HepG2 (cell line): ENCODE measurements at regions not wholly inside any gene's neighbourhood (a gene's known extent, or its start where the extent isn't known, plus 50 kb on each side); places are given as distances from the start of the nearest gene placed in this dataset.

Experiments
- ATF6 ChIP-seq: sonication (generic); formaldehyde crosslinking; conservative IDR thresholded peaks from 2 replicates; pipeline ENCODE4 v1.4.0; 2020; ENCODE audit warnings: missing genetic modification reagents
- CTCF ChIP-seq: sonication (generic); formaldehyde crosslinking; IDR thresholded peaks from 2 replicates; pipeline ENCODE4 v1.5.0; 2020; ENCODE audit warnings: mild to moderate bottlenecking, missing genetic modification reagents, moderate library complexity
- GLI4 ChIP-seq: sonication (generic); formaldehyde crosslinking; IDR thresholded peaks from 2 replicates; pipeline ENCODE4 v1.5.1; 2020; ENCODE audit warnings: missing genetic modification reagents, mild to moderate bottlenecking, moderate library complexity, borderline replicate concordance
- HDAC6 ChIP-seq: fragments of 200-600 bp; sonication (generic); IDR thresholded peaks from 2 replicates; pipeline ENCODE4 v1.7.0; 2017; ENCODE audit warnings: mild to moderate bottlenecking, antibody characterized with exemption, low read length, low read depth
- KLF15 ChIP-seq: sonication (generic); formaldehyde crosslinking; IDR thresholded peaks from 2 replicates; pipeline ENCODE4 v1.8.1; 2023; ENCODE audit warnings: borderline replicate concordance, mild to moderate bottlenecking, inconsistent platforms, missing genetic modification reagents, mixed read lengths
- MYC ChIP-seq: sonication (generic); formaldehyde crosslinking; IDR thresholded peaks from 2 replicates; pipeline ENCODE4 v1.9.0; 2021; ENCODE audit warnings: missing genetic modification reagents, borderline replicate concordance
- SIN3A ChIP-seq: IDR thresholded peaks from 2 replicates; pipeline ENCODE4 v1.6.1; 2011; ENCODE audit warnings: low read depth, mild to moderate bottlenecking, control low read depth, low read length, borderline replicate concordance
- SMAD1 ChIP-seq: sonication (generic); formaldehyde crosslinking; IDR thresholded peaks from 2 replicates; pipeline ENCODE4 v1.4.0; 2020; ENCODE audit warnings: missing genetic modification reagents, low read depth, mild to moderate bottlenecking, borderline replicate concordance
- ZNF678 ChIP-seq: sonication (generic); formaldehyde crosslinking; IDR thresholded peaks from 2 replicates; pipeline ENCODE4 v1.4.0; 2020; ENCODE audit warnings: mild to moderate bottlenecking, missing genetic modification reagents
- ZSCAN31 ChIP-seq: sonication (generic); formaldehyde crosslinking; IDR thresholded peaks from 2 replicates; pipeline ENCODE4 v1.5.0; 2020; ENCODE audit warnings: low read depth, mild to moderate bottlenecking, missing genetic modification reagents

GRCh38 chr1:34405266-34405959 lies 228.7 kb downstream of the C1orf94 start:
- TF ChIP-seq ZNF678 (CRISPR knock-in tag) (no peak), SMAD1 (CRISPR knock-in tag) (no peak), MYC (CRISPR knock-in tag) (no peak), SIN3A (no peak), ATF6 (CRISPR knock-in tag) (no peak), CTCF (CRISPR knock-in tag) (no peak), KLF15 (CRISPR knock-in tag) (no peak), HDAC6 (no peak), GLI4 (CRISPR knock-in tag) (no peak), ZSCAN31 (CRISPR knock-in tag) (no peak)
